ENCODE measurements at regions not wholly inside any gene's neighbourhood (a gene's known extent, or its start where the extent isn't known, plus 50 kb on each side); places are given as distances from the start of the nearest gene placed in this dataset.

DNA sequence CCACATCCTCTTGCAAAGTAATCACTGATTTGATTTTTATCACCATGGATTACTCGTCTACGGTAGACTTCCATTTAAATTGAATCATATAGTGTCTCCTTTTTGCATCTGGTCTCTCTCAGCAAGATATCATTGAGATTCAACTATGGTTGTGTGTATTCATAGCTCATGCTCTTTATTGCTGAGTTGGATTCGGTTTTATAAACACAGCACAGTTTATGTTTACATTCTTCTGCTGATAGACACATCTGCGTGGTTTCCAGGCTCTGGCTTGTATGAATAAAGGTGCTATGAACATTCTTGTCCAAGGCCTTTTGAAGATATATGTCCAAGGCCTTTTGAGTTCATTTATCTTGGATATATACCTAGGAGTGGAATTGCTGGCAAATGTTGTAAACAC lies 356.5 kb upstream of the CELF2 start:
- peaks cover 12% of the 10 kb centered on the region for H3K4me1 ChIP-seq
- no peak overlapping the region for H3K27ac ChIP-seq
- DNase-seq (no peak), ATAC-seq (no peak)
- H3K27me3 ChIP-seq = no peaks in the 10 kb centered on the region
- intact Hi-C loops (cut with DNase I) = no loop called here
- TF ChIP-seq, protein P1, sequence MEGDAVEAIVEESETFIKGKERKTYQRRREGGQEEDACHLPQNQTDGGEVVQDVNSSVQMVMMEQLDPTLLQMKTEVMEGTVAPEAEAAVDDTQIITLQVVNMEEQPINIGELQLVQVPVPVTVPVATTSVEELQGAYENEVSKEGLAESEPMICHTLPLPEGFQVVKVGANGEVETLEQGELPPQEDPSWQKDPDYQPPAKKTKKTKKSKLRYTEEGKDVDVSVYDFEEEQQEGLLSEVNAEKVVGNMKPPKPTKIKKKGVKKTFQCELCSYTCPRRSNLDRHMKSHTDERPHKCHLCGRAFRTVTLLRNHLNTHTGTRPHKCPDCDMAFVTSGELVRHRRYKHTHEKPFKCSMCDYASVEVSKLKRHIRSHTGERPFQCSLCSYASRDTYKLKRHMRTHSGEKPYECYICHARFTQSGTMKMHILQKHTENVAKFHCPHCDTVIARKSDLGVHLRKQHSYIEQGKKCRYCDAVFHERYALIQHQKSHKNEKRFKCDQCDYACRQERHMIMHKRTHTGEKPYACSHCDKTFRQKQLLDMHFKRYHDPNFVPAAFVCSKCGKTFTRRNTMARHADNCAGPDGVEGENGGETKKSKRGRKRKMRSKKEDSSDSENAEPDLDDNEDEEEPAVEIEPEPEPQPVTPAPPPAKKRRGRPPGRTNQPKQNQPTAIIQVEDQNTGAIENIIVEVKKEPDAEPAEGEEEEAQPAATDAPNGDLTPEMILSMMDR (IDR thresholded peaks at IDR 0.05) = no peak
- no peaks in the 10 kb centered on the region for H3K9me3 ChIP-seq
- no peak overlapping the region for H3K4me3 ChIP-seq
- H3K36me3 ChIP-seq = no peaks in the 10 kb centered on the region

GRCh38 chr10:10662716-10663408 lies 354.8 kb upstream of the CELF2 start:
- DNase-seq (no peak), ATAC-seq (peak; percentile 46)
- Histone ChIP-seq H3K27me3 (no peaks in the 10 kb centered on the region), H3K9me3 (no peaks in the 10 kb centered on the region), H3K36me3 (no peaks in the 10 kb centered on the region), H3K4me1 (peaks cover 12% of the 10 kb centered on the region), H3K27ac (peak overlapping the region; percentile 51), H3K4me3 (peak overlapping the region; percentile 9)
- intact Hi-C loops (cut with DNase I) = no loop called here
- TF ChIP-seq, protein P1 (IDR thresholded peaks at IDR 0.05) = no peak

- peaks cover 6% of the 10 kb centered on the region for H3K4me1 ChIP-seq
- no peak overlapping the region for H3K4me3 ChIP-seq
- intact Hi-C loops (cut with DNase I) = no loop called here
- no peaks in the 10 kb centered on the region for H3K27me3 ChIP-seq
- TF ChIP-seq, protein P1 (IDR thresholded peaks at IDR 0.05) = no peak
- no peaks in the 10 kb centered on the region for H3K36me3 ChIP-seq
- ATAC-seq (no peak), DNase-seq (no peak)
- peak overlapping the region; percentile 51 for H3K27ac ChIP-seq
- H3K9me3 ChIP-seq = no peaks in the 10 kb centered on the region
Observed at GRCh38 chr10:10663622-10664021, 354.1 kb upstream of the CELF2 start.

- intact Hi-C loops (cut with DNase I) = no loop called here
- Histone ChIP-seq H3K9me3 (no peaks in the 10 kb centered on the region), H3K27me3 (no peaks in the 10 kb centered on the region), H3K27ac (no peak overlapping the region), H3K36me3 (no peaks in the 10 kb centered on the region), H3K4me3 (no peak overlapping the region), H3K4me1 (no peaks in the 10 kb centered on the region)
- DNase-seq (no peak), ATAC-seq (no peak)
- TF ChIP-seq, protein P1 (IDR thresholded peaks at IDR 0.05) = no peak
Observed at GRCh38 chr10:10665750-10666149, 351.9 kb upstream of the CELF2 start.

DNA sequence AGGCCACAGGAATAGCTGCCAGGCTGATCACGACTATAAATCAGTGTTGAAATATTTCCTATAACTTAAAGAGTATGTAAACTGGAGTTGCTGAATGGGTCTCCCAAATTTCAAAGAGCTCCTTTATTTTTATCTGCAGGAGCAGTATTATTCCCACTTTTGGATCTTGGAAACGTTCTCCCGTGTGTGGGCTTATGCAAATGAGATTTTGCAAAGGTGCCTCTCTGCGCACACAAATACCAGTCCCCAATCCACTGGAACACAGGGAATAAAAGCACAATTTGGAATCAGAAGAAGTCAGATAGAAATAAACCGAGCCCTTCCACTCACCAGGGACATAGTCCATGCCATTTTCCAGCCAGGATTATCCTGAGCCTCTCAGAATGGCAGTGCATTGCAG lies 350.2 kb upstream of the CELF2 start:
- Histone ChIP-seq H3K36me3 (no peaks in the 10 kb centered on the region), H3K4me3 (no peak overlapping the region), H3K4me1 (no peaks in the 10 kb centered on the region), H3K27me3 (no peaks in the 10 kb centered on the region), H3K9me3 (no peaks in the 10 kb centered on the region), H3K27ac (no peak overlapping the region)
- DNase-seq (no peak), ATAC-seq (no peak)
- TF ChIP-seq, protein P1 (IDR thresholded peaks at IDR 0.05) = no peak
- intact Hi-C loops (cut with DNase I) = no loop called here

- H3K9me3 ChIP-seq = no peaks in the 10 kb centered on the region
- H3K4me3 ChIP-seq = no peak overlapping the region
- no peak overlapping the region for H3K27ac ChIP-seq
- TF ChIP-seq, protein P1 (IDR thresholded peaks at IDR 0.05) = no peak
- DNase-seq = no peak
- no peaks in the 10 kb centered on the region for H3K4me1 ChIP-seq
- H3K27me3 ChIP-seq = no peaks in the 10 kb centered on the region
- H3K36me3 ChIP-seq = no peaks in the 10 kb centered on the region
- ATAC-seq = no peak
- intact Hi-C loops (cut with DNase I) = no loop called here
Observed at GRCh38 chr10:10676972-10677371, 340.7 kb upstream of the CELF2 start.
